BE2C (cell line): ENCODE measurements at regions not wholly inside any gene's neighbourhood (a gene's known extent, or its start where the extent isn't known, plus 50 kb on each side); places are given as distances from the start of the nearest gene placed in this dataset.

Source experiments
- DNase-seq: peaks from one replicate; pipeline ENCODE4 v3.0.0-alpha.2; 2020
- H3K27me3 ChIP-seq: fragments of 250-450 bp; sonication (Bioruptor Pico); 2 replicates; pipeline ENCODE4 v1.5.1; 2020; ENCODE audit warnings: mild to moderate bottlenecking
- H3K36me3 ChIP-seq: fragments of 250-450 bp; sonication (Bioruptor Pico); 2 replicates; pipeline ENCODE4 v1.5.1; 2020; ENCODE audit warnings: mild to moderate bottlenecking
- H3K4me1 ChIP-seq: fragments of 250-450 bp; sonication (Bioruptor Pico); 2 replicates; pipeline ENCODE4 v1.5.1; 2020
- H3K4me3 ChIP-seq: 2 replicates; pipeline ENCODE4 v1.5.1; 2011; ENCODE audit warnings: low read depth, low read length
- H3K9me3 ChIP-seq: fragments of 250-450 bp; sonication (Bioruptor Pico); 2 replicates; pipeline ENCODE4 v1.5.1; 2020
- CTCF ChIP-seq: IDR thresholded peaks from 2 replicates; pipeline ENCODE4 v1.5.1; 2012; ENCODE audit warnings: mild to moderate bottlenecking, low read depth, low read length

- TF ChIP-seq CTCF, result no peak
- no peak overlapping the region for H3K4me3 ChIP-seq
Observed at GRCh38 chr12:97957109-97957508, 494.5 kb downstream of the RMST start.

GRCh38 chr12:97960225-97960624, 497.6 kb downstream of the RMST start:
- no peak overlapping the region for H3K4me3 ChIP-seq
- no peak for DNase-seq
- no peaks in the 10 kb centered on the region for H3K36me3 ChIP-seq
- no peak for TF ChIP-seq CTCF
- no peaks in the 10 kb centered on the region for H3K9me3 ChIP-seq
- no peaks in the 10 kb centered on the region for H3K4me1 ChIP-seq
- H3K27me3 ChIP-seq, result no peaks in the 10 kb centered on the region

More at GRCh38 chr12:97957109-97957508, 494.5 kb downstream of the RMST start:
- Histone ChIP-seq H3K36me3 (no peaks in the 10 kb centered on the region), H3K27me3 (no peaks in the 10 kb centered on the region), H3K9me3 (no peaks in the 10 kb centered on the region), H3K4me1 (no peaks in the 10 kb centered on the region)
- no peak for DNase-seq

- Histone ChIP-seq H3K9me3 (no peaks in the 10 kb centered on the region), H3K4me3 (no peak overlapping the region), H3K27me3 (no peaks in the 10 kb centered on the region), H3K4me1 (no peaks in the 10 kb centered on the region), H3K36me3 (no peaks in the 10 kb centered on the region)
- DNase-seq, result peak; percentile 10
- peak; percentile 52 for TF ChIP-seq CTCF
Observed at GRCh38 chr12:97960741-97961608, 498.4 kb downstream of the RMST start.

GRCh38 chr12:97967831-97968230, 505.2 kb downstream of the RMST start:
- Histone ChIP-seq H3K36me3 (no peaks in the 10 kb centered on the region), H3K9me3 (no peaks in the 10 kb centered on the region), H3K27me3 (no peaks in the 10 kb centered on the region), H3K4me1 (no peaks in the 10 kb centered on the region), H3K4me3 (no peak overlapping the region)
- no peak for TF ChIP-seq CTCF
- no peak for DNase-seq

GRCh38 chr12:97968641-97969197, 506.1 kb downstream of the RMST start:
- TF ChIP-seq CTCF, result no peak
- H3K4me1 ChIP-seq, result no peaks in the 10 kb centered on the region
- H3K9me3 ChIP-seq, result no peaks in the 10 kb centered on the region
- no peak for DNase-seq
- no peaks in the 10 kb centered on the region for H3K36me3 ChIP-seq
- H3K27me3 ChIP-seq, result no peaks in the 10 kb centered on the region
- no peak overlapping the region for H3K4me3 ChIP-seq

- DNase-seq, result no peak
Observed at GRCh38 chr12:97977870-97978405, 515.3 kb downstream of the RMST start.

More at GRCh38 chr12:97977870-97978405, 515.3 kb downstream of the RMST start:
- H3K27me3 ChIP-seq, result no peaks in the 10 kb centered on the region
- no peaks in the 10 kb centered on the region for H3K4me1 ChIP-seq
- no peaks in the 10 kb centered on the region for H3K36me3 ChIP-seq
- TF ChIP-seq CTCF, result no peak
- H3K9me3 ChIP-seq, result no peaks in the 10 kb centered on the region
- no peak overlapping the region for H3K4me3 ChIP-seq
